ENCODE measurements at regions not wholly inside any gene's neighbourhood (a gene's known extent, or its start where the extent isn't known, plus 50 kb on each side); places are given as distances from the start of the nearest gene placed in this dataset.

GRCh38 chr3:81916890-81917289 lies 155.4 kb upstream of the GBE1 start:
- no peak overlapping the region for H3K4me3 ChIP-seq
- no peak overlapping the region for H3K27ac ChIP-seq

GRCh38 chr3:81913886-81914663 lies 152.6 kb upstream of the GBE1 start:
- H3K27ac ChIP-seq: no peak overlapping the region
- no peak overlapping the region for H3K4me3 ChIP-seq

GRCh38 chr3:81911221-81911620 lies 149.8 kb upstream of the GBE1 start:
- Histone ChIP-seq H3K4me3 (no peak overlapping the region), H3K27ac (no peak overlapping the region)

- Histone ChIP-seq H3K4me3 (no peak overlapping the region), H3K27ac (no peak overlapping the region)
These were observed 148.9 kb upstream of the GBE1 start for GRCh38 chr3:81910244-81910852.

GRCh38 chr3:81909796-81910195 lies 148.4 kb upstream of the GBE1 start:
- Histone ChIP-seq H3K4me3 (no peak overlapping the region), H3K27ac (no peak overlapping the region)

GRCh38 chr3:81908561-81908960 lies 147.1 kb upstream of the GBE1 start:
- Histone ChIP-seq H3K4me3 (no peak overlapping the region), H3K27ac (no peak overlapping the region)

- Histone ChIP-seq H3K27ac (no peak overlapping the region), H3K4me3 (no peak overlapping the region)
These were observed 136.9 kb upstream of the GBE1 start for GRCh38 chr3:81898336-81898735.

GRCh38 chr3:81894598-81894997 lies 133.2 kb upstream of the GBE1 start:
- H3K27ac ChIP-seq: no peak overlapping the region
- no peak overlapping the region for H3K4me3 ChIP-seq

GRCh38 chr3:81891055-81891895 lies 129.8 kb upstream of the GBE1 start:
- Histone ChIP-seq H3K27ac (no peak overlapping the region), H3K4me3 (no peak overlapping the region)

GRCh38 chr3:81888914-81889557 lies 127.6 kb upstream of the GBE1 start:
- Histone ChIP-seq H3K27ac (no peak overlapping the region), H3K4me3 (no peak overlapping the region)

- Histone ChIP-seq H3K27ac (no peak overlapping the region), H3K4me3 (no peak overlapping the region)
These were observed 126.0 kb upstream of the GBE1 start for GRCh38 chr3:81887448-81887847.

- Histone ChIP-seq H3K4me3 (no peak overlapping the region), H3K27ac (no peak overlapping the region)
These were observed 124.6 kb upstream of the GBE1 start for GRCh38 chr3:81886081-81886480.

GRCh38 chr3:81884791-81885190 lies 123.3 kb upstream of the GBE1 start:
- H3K27ac ChIP-seq: no peak overlapping the region
- no peak overlapping the region for H3K4me3 ChIP-seq

- Histone ChIP-seq H3K27ac (no peak overlapping the region), H3K4me3 (no peak overlapping the region)
These were observed 115.4 kb upstream of the GBE1 start for GRCh38 chr3:81876826-81877225.

- H3K4me3 ChIP-seq: no peak overlapping the region
- no peak overlapping the region for H3K27ac ChIP-seq
These were observed 113.3 kb upstream of the GBE1 start for GRCh38 chr3:81874738-81875137.

- H3K4me3 ChIP-seq: no peak overlapping the region
- H3K27ac ChIP-seq: no peak overlapping the region
These were observed 111.1 kb upstream of the GBE1 start for GRCh38 chr3:81872566-81872965.

GRCh38 chr3:81871358-81872155 lies 110.1 kb upstream of the GBE1 start:
- H3K27ac ChIP-seq: no peak overlapping the region
- H3K4me3 ChIP-seq: no peak overlapping the region

GRCh38 chr3:81869382-81869781 lies 107.9 kb upstream of the GBE1 start:
- H3K27ac ChIP-seq: no peak overlapping the region
- no peak overlapping the region for H3K4me3 ChIP-seq

GRCh38 chr3:81868597-81868996 lies 107.2 kb upstream of the GBE1 start:
- Histone ChIP-seq H3K4me3 (no peak overlapping the region), H3K27ac (no peak overlapping the region)

GRCh38 chr3:81867875-81868274 lies 106.4 kb upstream of the GBE1 start:
- Histone ChIP-seq H3K4me3 (no peak overlapping the region), H3K27ac (no peak overlapping the region)
